HG02623 (cell line): ENCODE measurements at regions not wholly inside any gene's neighbourhood (a gene's known extent, or its start where the extent isn't known, plus 50 kb on each side); places are given as distances from the start of the nearest gene placed in this dataset.
"Not testable (repeated sequence)": the region's sequence is repeated elsewhere in the genome, so short reads cannot be mapped to it uniquely, and the experiment has no call there.

Experiments used
- ATAC-seq: cut with Tn5 transposase; IDR thresholded peaks from one replicate; pipeline ENCODE4 v1.9.1; 2021; ENCODE audit warnings: moderate library complexity; ENCODE audit not compliant: unreplicated experiment

DNA sequence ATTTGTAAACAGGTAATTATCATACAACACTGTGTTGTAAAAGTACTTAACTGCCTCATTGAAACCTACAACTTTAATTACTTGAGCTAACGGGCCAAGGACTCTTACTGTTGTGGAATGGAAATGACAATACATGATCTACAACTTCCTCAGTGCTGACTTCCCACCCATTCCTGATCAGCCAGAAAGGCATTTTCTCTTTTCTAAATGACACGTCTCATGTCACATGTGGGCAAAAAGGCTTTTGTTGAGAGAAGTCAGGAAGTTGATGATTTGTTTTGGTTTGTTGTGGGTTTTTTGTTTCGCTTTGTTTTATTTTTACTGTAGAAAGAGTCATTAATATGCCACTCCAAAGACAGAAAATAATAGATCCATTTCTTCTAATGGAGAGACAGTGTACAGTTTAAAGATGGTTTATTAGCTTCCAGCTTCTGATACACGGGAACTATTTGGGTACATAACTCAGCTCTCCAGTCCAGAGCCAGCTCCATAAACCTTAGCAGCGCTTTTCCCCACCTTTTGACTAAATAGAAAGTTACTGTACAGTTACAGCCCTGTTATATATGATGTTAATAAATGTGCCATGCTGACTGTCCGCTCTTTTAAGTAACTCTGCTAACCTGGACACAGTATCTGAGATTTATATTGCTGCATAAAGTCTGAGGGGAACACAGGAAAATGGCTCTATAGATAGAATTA lies 509.4 kb upstream of the API5 start:
- ATAC-seq, result no peak

DNA sequence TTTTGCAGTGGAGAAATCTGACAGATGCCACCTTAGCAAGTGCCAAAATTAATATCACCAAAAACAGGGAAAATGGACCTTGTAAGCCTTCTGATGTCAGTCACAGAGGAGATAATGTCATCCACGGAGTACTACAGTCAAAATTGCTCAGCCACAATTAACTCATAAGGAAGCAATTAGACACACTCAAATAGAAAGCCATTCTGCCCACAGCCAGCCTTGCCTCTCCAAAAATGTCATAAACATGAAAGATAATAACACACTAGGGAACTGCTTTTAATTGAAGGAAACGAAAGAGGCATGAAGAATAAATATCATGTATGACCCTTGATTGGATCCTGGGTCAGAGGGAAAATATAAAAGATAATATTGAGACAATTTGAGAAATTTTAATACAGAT lies 505.6 kb upstream of the API5 start:
- no peak for ATAC-seq

DNA sequence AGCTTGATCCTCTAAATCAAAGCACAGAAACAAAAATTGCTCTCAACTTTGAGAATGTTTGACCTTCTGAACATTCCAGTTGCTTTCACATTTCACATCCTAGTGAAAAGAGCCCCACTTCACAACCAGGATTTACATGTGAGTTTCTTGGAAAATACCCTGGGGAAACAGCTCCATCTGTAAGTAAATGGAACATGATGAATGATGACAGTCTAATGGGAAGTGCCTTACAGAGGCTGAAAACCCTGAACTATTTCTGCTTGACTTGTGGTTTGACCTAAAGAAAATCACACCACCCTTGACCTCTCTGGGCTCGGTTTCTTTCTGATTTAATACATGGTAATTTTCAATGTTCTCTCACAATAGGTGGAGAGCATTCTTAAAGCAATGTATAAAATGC lies 499.4 kb upstream of the API5 start:
- no peak for ATAC-seq

DNA sequence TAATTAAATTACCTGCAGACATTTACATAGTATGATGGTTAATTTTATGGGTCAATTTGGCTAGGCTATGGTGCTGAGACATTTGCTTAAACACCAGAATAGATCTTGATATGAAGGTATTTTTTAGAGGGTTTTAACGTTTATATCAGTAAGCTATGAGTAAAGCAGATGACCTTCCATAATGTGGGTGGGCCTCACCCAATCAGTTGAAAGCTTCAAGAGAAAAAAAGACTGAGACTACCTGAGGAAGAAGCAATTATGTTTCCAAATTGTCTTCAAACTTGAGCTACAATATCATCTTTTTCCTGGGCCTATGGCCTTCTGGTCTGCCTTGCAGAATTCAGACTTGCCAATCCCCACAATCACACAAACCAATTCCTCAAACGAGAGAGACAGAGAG lies 498.8 kb upstream of the API5 start:
- no peak for ATAC-seq

DNA sequence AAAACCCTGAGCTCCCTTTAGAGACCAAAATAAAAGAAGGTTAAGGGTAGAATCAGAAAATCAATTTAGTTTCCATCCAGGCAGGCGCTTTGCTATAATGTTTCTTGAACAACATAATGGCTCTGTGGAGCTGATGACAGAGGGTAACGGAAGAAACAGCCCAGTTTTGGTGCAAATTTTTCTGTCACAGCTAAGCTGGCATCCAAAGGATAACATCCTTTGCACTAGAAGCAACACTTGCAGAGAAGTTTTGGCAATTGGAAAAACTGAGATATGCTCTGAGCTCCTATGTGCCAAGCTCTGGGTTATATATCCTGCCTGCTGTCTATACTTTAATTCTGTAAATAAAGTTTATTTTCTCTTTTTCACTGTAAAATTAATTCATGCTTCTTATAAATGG lies 495.3 kb upstream of the API5 start:
- no peak for ATAC-seq

DNA sequence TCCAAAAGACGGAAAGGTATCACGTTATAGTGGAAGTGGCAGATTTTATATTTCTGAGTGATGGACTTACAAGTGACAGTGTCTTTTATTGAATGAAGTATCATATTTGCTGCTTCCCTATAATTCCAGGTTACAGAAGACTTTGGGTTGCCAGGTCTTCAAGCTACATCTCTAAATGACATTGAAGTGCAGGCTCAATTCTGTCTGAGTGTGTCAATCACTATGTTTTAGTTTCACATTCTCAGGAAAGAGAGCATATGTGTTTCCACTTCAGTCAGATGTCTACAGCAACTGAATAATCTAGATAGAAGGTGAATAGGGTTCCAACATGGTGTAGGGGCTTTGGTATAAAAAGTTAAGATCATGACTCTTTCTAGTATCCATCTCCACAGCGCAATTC lies 492.7 kb upstream of the API5 start:
- no peak for ATAC-seq

DNA sequence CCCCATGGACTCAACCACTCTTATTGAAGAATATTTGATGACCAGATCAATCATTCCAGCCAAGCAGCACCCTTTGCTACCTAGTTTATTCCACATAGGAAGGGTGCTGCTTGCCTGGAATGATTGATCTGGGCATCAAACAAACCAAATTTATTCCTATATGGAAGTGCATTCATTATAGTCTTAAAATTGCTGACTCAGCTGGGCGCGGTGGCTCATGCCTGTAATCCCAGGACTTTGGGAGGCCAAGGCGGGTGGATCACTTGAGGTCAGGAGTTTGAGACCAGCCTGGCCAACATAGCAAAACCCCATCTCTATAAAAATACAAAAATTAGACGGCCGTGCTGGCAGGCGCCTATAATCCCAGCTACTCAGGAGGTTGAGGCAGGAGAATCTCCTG lies 489.6 kb upstream of the API5 start:
- not testable (repeated sequence) for ATAC-seq

DNA sequence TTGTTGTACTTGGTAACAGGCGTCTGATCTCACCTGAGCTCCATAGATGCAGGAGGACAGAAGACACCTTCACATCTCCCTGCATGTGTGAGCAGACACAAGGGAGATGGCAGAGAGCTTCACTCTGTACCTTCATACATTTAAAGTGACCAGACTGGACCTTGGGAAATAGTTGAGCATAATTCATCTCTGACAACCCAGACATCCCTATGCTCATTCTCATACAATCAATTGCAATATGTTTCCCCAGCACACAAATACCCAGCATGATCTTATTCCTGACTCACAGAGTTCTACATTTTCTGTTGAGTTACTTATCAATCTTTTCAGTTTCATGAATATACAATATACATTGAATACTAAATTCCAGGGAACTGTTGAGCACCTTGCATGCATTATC lies 488.2 kb upstream of the API5 start:
- ATAC-seq, result no peak

DNA sequence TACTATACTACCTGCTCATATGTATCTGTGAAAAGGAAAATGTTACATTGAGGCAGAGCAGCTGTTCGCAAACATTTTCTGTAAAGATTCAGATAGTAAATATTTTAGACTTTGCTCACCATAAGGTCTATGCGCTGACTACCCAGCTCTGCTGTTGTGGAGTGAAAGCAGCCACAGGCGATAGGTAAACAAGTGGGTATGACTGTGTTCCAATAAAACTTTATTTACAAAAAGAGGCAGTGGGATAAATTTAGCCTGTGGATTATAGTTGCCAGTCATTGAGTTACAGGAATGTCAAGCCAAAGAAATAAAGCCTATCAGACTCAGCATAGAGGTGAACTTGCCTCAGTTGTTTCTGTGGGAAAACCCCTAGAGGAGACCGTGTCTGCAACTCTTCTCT lies 487.7 kb upstream of the API5 start:
- ATAC-seq, result no peak

DNA sequence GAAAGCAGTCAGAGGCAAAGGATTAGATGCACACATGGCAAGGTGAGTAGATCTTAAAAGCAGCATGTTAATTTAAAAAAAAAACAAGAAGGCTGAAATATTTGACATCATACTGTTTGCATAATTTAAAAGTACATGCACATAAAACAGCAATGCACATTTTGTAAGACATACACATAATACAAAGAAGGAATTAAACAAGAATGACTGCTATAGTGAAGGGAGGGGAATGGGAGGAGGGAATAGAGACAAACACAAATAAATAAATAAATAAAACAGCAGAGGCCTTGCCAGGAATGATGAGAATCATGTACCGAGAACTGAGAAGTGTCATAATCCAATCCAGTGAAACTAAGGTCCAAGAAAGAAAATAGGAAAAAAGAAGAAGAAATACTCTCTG lies 486.2 kb upstream of the API5 start:
- no peak for ATAC-seq

DNA sequence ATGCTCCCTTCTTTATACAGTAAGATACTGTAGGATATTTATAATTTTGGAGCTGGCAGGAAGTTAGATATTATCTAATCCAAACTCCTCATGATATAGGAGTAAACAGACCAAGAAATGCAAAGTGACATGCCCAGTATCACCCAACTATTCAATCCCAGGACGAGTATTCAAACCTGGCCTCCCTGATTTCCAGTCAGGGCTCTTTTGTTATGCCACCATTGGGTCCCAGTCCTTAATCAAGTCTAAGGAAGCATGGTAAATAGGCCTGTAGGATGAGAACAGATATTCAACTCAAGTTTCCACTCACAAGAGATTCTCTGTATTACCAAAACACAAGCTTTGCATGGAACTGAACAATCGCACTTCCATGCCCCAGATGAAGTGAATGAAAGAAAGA lies 484.0 kb upstream of the API5 start:
- ATAC-seq, result no peak

DNA sequence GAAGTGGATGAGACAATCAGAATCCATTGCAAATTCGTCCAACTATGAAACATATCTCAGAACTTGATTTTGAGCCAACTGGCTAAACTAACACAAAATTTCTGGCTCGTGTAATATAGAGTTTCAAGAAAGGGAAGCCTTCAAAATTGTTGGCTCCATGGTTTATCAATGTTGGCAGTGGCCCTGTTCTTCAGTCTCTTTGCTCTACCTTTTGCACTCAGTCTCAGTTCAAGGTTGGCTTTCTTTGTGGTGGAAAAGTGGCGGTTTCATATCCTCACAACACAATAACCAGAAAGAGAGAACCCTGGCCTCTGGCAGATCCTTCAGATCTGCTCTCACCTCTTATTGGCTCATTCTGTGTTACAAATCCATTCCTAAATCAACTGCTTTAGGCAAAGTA lies 473.8 kb upstream of the API5 start:
- no peak for ATAC-seq

DNA sequence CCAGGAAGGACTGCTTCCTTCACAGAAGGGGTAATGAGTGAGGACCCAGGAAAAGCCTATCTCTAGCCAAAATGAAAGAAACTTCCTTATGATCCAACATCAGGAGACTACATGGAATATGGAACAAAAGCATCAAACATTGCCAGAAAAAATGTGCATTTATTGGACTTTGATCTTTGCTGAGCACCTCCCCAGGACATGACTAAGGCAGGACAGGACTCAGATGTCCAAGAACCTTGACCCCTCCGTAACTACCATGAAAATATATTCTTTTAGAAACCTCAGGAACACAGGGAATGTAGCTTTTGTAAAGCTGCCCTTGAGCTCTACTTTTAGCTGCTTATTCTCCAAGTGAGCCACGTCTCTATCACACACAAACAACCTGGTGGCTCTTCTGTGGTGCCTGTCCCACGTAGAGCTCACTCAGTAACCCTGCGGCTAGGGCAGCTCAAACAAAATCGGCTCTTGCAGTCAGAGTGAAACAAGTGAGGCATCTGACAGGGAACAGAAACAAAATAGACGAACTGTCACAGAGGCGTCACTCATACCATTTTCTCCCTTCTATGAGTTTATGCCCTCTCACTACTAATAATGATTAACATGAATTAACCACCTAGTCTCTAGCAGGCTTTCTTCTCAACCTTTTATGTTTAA lies 471.5 kb upstream of the API5 start:
- no peak for ATAC-seq

DNA sequence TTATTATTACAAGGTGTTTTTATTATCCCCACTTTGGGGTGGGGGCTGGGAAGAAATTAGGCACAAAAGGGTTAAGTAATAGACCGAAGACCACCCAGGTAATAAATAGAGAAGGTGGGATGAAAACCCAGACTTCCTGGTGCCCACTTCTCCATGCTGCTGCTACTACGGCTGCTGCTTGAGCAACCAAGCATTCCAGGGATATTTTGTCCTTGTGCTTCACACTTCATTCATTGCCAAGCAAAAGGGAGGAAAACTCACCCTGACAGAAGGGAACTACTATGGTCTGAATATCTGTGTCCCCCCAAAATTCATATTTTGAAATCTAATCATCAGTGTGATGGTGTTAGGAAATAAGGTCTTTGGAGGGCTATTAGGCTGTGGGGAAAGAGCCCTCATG lies 470.9 kb upstream of the API5 start:
- no peak for ATAC-seq

DNA sequence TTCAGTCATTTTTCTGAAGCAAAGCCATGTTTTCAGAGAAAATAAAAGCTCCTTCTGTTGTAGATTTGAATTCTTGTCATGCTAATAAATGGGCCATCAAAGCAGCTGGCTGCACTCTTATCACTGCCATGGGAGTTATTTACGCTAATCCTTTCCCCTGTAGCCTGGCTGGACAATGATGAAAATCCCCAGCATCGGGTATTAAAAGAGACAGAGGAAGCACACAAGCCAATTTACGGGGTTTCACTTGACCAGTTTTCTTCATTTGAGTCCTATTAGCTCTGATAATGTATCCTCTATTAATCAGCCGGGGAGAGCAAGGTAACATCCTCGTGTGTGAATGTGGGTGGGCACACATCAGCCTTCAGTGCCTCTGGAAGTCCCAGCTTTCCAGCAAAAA lies 470.2 kb upstream of the API5 start:
- ATAC-seq, result no peak

DNA sequence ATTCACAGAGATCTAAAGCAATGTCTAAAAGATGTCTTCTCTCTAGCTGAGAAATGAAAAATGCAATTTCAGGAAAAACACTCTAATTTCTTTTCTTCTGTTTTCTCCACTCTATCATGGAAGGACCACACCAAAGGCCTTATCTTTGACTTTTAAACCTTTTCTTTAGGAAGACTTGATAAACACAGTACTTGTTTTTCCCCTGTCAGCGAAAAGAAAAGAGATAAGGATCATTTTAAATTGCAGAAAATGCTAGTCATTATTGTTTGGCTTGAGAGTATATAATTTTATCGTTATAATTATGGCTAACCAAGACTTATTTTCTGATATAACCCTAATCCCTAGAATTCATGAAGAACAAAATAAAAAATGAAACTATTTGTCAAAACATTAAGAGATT lies 462.4 kb upstream of the API5 start:
- ATAC-seq, result no peak

DNA sequence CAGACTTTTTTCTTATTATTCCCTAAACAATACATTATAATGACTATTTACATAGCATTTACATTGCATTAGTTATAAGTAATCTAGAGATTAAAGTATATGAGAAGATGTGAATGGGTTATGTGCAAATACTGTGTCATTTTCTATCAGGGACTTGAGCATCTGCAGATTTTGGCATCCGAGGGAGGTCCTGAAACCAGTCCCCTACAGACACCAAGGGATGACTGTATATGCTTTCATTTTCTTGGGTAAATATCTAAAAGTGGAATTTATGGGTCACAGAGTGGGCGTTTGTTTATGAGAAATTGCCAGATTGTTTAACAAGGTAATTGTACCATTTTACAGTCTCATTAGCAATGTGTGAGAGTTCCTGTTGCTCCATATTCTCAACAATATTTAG lies 454.5 kb upstream of the API5 start:
- no peak for ATAC-seq

DNA sequence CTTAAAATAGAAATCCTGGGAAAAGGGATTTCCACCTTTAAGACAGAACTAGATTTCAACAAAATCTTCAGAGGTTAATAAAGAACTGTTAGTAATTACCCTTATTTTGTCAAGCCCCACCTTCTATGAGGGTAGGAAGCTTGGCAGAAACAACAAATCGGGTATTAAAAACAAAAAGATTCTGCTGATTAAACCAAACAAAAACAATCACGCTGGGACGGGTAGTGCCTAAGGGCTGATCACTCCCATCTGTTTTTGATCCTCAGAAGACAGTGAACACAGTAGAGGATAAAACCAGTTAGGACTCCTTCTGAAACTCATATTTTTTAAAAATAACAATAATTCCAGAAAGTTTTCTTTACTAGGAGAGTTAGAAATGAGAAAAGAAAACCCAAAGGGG lies 441.3 kb upstream of the API5 start:
- ATAC-seq, result no peak

DNA sequence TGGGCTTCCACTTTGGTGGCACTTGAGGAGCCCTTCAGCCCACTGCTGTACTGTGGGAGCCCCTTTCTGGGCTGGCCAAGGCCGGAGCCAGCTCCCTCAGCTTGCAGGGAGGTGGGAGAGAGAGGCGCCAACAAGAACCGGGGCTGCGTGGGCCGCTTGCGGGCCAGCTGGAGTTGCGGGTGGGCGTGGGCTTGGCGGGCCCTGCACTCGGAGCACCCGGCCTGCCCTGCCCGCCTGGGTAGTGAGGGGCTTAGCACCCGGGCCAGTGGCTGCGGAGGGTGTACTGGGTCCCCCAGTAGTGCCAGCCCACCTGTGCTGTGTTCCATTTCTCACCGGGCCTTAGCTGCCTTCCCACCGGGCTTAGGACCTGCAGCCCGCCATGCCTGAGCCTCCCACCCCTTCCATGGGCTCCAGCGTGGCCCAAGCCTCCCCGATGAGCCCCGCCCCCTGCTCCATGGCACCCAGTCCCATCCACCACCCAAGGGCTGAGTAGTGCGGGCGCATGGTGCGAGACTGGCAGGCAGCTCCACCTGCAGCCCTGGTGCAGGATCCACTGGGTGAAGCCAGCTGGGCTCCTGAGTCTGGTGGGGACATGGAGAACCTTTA lies 437.9 kb upstream of the API5 start:
- ATAC-seq, result not testable (repeated sequence)

DNA sequence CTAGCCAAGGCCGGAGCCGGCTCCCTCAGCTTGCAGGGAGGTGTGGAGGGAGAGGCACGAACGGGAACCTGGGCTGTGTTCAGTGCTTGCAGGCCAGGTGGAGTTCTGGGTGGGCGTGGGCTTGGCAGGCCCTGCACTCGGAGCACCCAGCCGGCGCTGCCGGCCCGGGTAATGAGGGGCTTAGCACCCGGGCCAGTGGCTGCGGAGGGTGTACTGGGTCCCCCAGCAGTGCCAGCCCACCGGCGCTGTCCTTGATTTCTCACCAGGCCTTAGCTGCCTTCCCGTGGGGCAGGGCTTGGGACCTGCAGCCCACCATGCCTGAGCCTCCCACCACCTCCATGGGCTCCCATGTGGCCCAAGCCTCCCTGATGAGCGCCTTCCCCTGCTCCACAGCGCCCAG lies 430.5 kb upstream of the API5 start:
- not testable (repeated sequence) for ATAC-seq

DNA sequence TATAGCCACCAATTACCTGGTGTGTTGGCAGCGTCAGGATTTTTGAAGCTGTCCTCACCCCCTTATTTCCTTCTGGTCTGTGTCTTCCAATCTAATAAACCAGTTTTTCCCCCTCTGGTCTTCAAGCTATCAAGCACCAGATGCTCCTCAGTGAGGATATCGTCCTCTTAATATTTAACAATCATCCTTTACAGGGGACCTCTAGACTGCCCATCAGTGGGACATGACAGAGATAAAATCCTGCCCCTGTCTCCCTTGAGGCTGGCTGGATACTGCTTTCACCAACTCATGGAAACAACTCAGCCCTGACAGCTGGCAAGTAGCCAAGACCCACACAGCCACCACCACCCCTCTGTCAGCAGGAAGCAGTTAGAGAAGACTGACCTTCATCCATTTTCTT lies 421.0 kb upstream of the API5 start:
- no peak for ATAC-seq

DNA sequence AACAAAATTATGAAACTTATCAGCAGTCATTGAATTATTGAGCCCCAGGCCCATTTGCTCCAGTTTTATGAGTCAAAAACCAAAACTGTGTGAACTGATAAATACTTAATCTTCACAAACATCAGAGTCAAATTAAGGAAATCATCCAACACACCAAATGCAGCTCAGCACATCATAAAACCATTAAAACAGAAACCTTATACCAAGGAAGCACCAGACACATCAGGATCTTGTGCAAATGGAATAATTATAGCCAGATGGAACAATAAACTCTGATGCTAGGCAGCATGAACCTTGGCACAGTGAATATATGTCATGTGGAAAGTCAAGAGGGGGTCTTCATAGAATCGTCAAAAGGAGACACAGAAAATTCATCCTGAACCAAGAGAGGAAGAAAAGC lies 410.7 kb upstream of the API5 start:
- ATAC-seq, result no peak

DNA sequence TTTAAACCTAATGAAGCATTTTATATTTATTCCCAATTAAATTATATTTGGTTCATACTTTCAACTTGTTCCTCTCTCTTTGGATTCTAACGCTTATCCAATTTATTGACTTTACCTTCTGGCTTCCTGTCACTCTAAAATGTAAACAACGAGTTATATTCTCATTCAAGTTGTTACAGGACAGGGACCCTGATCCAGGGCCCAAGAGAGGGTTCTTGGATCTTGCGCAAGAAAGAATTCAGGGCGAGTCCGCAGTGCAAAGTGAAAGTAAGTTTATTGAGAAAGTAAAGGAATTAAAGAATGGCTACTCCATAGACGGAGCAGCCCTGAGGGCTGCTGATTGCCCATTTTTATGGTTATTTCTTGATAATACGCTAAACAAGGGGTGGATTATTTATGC lies 405.6 kb upstream of the API5 start:
- ATAC-seq, result no peak
